AG04449 (cell line): ENCODE measurements at regions not wholly inside any gene's neighbourhood (a gene's known extent, or its start where the extent isn't known, plus 50 kb on each side); places are given as distances from the start of the nearest gene placed in this dataset.
"Not testable (repeated sequence)": the region's sequence is repeated elsewhere in the genome, so short reads cannot be mapped to it uniquely, and the experiment has no call there.

ENCODE experiments used
- CTCF ChIA-PET: fragments of 350-600 bp; formaldehyde crosslinking; extraction: SDS; loops from one replicate; lab custom pipeline; 2021; ENCODE audit warnings: antibody characterized with exemption; lab: Yijun Ruan, JAX
- POLR2A ChIA-PET: fragments of 400-600, 350-600 bp; formaldehyde crosslinking; extraction: SDS; loops from one replicate; lab custom pipeline; 2020; ENCODE audit warnings: antibody characterized with exemption, inconsistent platforms; lab: Yijun Ruan, JAX
- DNase-seq: peaks from one replicate; pipeline ENCODE4 v3.0.0-alpha.2; 2010; ENCODE audit warnings: low read depth, low spot score
- H3K4me3 ChIP-seq: 2 replicates; pipeline ENCODE4 v1.5.1; 2011; ENCODE audit warnings: low read depth, mild to moderate bottlenecking, control low read depth, low read length
- CTCF ChIP-seq: IDR thresholded peaks from one replicate; pipeline ENCODE4 v1.5.1; 2011; ENCODE audit warnings: mild to moderate bottlenecking, moderate library complexity, low read length, control low read depth, inconsistent platforms; ENCODE audit not compliant: insufficient read depth; ENCODE audit errors: missing control alignments

GRCh38 chr10:35274498-35275060 is 61.7 kb upstream of the CCNY start:
- H3K4me3 ChIP-seq = no peak overlapping the region
- POLR2A ChIA-PET = no interaction called here
- CTCF ChIA-PET = no interaction called here
- no peak for TF ChIP-seq CTCF
- DNase-seq = no peak

GRCh38 chr10:35276889-35277288 is 59.4 kb upstream of the CCNY start:
- TF ChIP-seq CTCF = no peak
- CTCF ChIA-PET = interaction anchor here (0.6 kb wide), 1 partner anchor 339 kb away, joined by 3 read pairs; no protein-coding TSS in a partner anchor
- POLR2A ChIA-PET = no interaction called here
- H3K4me3 ChIP-seq = no peak overlapping the region
- DNase-seq = no peak

- DNase-seq, H3K4me3 ChIP-seq, POLR2A ChIA-PET, CTCF ChIA-PET: not testable (repeated sequence)
These were observed 56.1 kb upstream of the CCNY start for GRCh38 chr10:35280246-35280645.
